ENCODE measurements at regions not wholly inside any gene's neighbourhood (a gene's known extent, or its start where the extent isn't known, plus 50 kb on each side); places are given as distances from the start of the nearest gene placed in this dataset.

DNA sequence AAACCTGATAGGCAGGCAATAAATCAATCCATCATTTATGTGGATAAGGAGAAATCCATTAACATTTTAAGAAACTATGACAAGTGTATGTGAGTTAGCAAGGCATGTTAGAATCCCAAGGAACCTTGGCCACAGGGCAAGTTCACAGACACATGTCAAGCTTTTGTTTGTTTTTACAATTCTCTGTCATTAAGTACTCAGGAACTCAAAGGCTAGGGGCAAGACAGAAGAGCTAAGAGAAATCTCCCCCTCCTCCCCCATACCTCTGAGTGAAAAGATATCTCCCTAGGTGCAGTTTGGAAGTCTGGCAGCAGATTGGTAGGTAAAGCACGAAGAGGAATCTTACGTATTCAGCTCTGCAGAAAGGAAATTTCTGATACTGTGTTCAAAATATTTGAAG lies 348.1 kb downstream of the IRS1 start:
- Histone ChIP-seq H2AFZ (no peak overlapping the region), H3K27me3 (ENCODE audit: insufficient read depth) (no peaks in the 10 kb centered on the region), H3K9me2 (ENCODE audit: insufficient read depth) (peaks cover 3% of the 10 kb centered on the region; the same call in 1 of the 2 replicates), H3K36me3 (ENCODE audit: insufficient read depth) (no peaks in the 10 kb centered on the region), H3K4me3 (no peak overlapping the region), H3K27ac (ENCODE audit: low read depth) (no peak overlapping the region), H4K20me1 (replicated peaks; ENCODE audit: insufficient read depth) (no peaks in the 10 kb centered on the region), H3K4me1 (ENCODE audit: insufficient read depth) (no peaks in the 10 kb centered on the region), H3K4me2 (no peak overlapping the region), H3F3A (replicated peaks; ENCODE audit: low read depth) (no peaks in the 10 kb centered on the region), H3K79me2 (replicated peaks; ENCODE audit: insufficient read depth) (no peaks in the 10 kb centered on the region)
- Mint-ChIP-seq H3K27ac (no peak overlapping the region), H3K9me3 (peaks cover 28% of the 10 kb centered on the region), H3K4me1 (no peaks in the 10 kb centered on the region), H3K27me3 (ENCODE audit: insufficient read depth, low read depth, poor library complexity) (no peaks in the 10 kb centered on the region), H3K4me3 (no peak overlapping the region), H3K36me3 (ENCODE audit: low read depth) (peaks cover 25% of the 10 kb centered on the region)
- TF ChIP-seq JUNB (IDR thresholded peaks at IDR 0.05; ENCODE audit: unreplicated experiment) = no peak
- no peak for TF ChIP-seq REST (IDR thresholded peaks at IDR 0.05; ENCODE audit: unreplicated experiment)
- TF ChIP-seq EZH2phosphoT487 (IDR thresholded peaks at IDR 0.05; ENCODE audit: unreplicated experiment) = no peak
- TF ChIP-seq, protein P1, sequence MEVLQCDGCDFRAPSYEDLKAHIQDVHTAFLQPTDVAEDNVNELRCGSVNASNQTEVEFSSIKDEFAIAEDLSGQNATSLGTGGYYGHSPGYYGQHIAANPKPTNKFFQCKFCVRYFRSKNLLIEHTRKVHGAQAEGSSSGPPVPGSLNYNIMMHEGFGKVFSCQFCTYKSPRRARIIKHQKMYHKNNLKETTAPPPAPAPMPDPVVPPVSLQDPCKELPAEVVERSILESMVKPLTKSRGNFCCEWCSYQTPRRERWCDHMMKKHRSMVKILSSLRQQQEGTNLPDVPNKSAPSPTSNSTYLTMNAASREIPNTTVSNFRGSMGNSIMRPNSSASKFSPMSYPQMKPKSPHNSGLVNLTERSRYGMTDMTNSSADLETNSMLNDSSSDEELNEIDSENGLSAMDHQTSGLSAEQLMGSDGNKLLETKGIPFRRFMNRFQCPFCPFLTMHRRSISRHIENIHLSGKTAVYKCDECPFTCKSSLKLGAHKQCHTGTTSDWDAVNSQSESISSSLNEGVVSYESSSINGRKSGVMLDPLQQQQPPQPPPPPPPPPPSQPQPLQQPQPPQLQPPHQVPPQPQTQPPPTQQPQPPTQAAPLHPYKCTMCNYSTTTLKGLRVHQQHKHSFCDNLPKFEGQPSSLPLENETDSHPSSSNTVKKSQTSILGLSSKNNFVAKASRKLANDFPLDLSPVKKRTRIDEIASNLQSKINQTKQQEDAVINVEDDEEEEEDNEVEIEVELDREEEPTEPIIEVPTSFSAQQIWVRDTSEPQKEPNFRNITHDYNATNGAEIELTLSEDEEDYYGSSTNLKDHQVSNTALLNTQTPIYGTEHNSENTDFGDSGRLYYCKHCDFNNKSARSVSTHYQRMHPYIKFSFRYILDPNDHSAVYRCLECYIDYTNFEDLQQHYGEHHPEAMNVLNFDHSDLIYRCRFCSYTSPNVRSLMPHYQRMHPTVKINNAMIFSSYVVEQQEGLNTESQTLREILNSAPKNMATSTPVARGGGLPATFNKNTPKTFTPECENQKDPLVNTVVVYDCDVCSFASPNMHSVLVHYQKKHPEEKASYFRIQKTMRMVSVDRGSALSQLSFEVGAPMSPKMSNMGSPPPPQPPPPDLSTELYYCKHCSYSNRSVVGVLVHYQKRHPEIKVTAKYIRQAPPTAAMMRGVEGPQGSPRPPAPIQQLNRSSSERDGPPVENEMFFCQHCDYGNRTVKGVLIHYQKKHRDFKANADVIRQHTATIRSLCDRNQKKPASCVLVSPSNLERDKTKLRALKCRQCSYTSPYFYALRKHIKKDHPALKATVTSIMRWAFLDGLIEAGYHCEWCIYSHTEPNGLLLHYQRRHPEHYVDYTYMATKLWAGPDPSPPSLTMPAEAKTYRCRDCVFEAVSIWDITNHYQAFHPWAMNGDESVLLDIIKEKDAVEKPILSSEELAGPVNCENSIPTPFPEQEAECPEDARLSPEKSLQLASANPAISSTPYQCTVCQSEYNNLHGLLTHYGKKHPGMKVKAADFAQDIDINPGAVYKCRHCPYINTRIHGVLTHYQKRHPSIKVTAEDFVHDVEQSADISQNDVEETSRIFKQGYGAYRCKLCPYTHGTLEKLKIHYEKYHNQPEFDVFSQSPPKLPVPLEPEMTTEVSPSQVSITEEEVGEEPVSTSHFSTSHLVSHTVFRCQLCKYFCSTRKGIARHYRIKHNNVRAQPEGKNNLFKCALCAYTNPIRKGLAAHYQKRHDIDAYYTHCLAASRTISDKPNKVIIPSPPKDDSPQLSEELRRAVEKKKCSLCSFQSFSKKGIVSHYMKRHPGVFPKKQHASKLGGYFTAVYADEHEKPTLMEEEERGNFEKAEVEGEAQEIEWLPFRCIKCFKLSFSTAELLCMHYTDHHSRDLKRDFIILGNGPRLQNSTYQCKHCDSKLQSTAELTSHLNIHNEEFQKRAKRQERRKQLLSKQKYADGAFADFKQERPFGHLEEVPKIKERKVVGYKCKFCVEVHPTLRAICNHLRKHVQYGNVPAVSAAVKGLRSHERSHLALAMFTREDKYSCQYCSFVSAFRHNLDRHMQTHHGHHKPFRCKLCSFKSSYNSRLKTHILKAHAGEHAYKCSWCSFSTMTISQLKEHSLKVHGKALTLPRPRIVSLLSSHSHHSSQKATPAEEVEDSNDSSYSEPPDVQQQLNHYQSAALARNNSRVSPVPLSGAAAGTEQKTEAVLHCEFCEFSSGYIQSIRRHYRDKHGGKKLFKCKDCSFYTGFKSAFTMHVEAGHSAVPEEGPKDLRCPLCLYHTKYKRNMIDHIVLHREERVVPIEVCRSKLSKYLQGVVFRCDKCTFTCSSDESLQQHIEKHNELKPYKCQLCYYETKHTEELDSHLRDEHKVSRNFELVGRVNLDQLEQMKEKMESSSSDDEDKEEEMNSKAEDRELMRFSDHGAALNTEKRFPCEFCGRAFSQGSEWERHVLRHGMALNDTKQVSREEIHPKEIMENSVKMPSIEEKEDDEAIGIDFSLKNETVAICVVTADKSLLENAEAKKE (CRISPR knock-in tag; IDR thresholded peaks at IDR 0.05) = no peak
- no peak for TF ChIP-seq STAT1 (IDR thresholded peaks at IDR 0.05; ENCODE audit: unreplicated experiment)
- DNase-seq (ENCODE audit: low spot score) = peak; percentile 11
- no peak for ATAC-seq
